CD8-positive, alpha-beta memory T cell (primary cell): ENCODE measurements at regions not wholly inside any gene's neighbourhood (a gene's known extent, or its start where the extent isn't known, plus 50 kb on each side); places are given as distances from the start of the nearest gene placed in this dataset.

Experiments
- CTCF ChIA-PET: fragments of 350-600 bp; sonication (Branson Sonifier 250); formaldehyde crosslinking; loops from one replicate; lab custom pipeline; 2021; ENCODE audit warnings: antibody characterized with exemption; lab: Charles Lee
- POLR2A ChIA-PET: fragments of 350-600 bp; sonication (Branson Sonifier 250); formaldehyde crosslinking; loops from one replicate; lab custom pipeline; 2021; ENCODE audit warnings: antibody characterized with exemption; lab: Charles Lee
- DNase-seq, 5 donors: peaks; one replicate each; pipeline versions ENCODE4 v3.0.0 to v3.0.0-alpha.2; 2020 to 2022; ENCODE audit warnings: mixed read lengths in 1 of 5
- H3K27ac ChIP-seq: one replicate; pipeline ENCODE4 v1.7.0; 2013; ENCODE audit warnings: low read depth, mild to moderate bottlenecking, low read length, moderate library complexity
- H3K27me3 ChIP-seq: 2 replicates; pipeline ENCODE4 v1.7.0; 2013; ENCODE audit warnings: low read length, mild to moderate bottlenecking; ENCODE audit not compliant: insufficient read depth, poor library complexity, severe bottlenecking
- H3K36me3 ChIP-seq: 2 replicates; pipeline ENCODE4 v1.7.0; 2013; ENCODE audit warnings: mild to moderate bottlenecking, low read length, moderate library complexity; ENCODE audit not compliant: insufficient read depth
- H3K4me1 ChIP-seq: 2 replicates; pipeline ENCODE4 v1.7.0; 2013; ENCODE audit warnings: mild to moderate bottlenecking, low read length, moderate library complexity; ENCODE audit not compliant: insufficient read depth
- H3K4me3 ChIP-seq: 2 replicates; pipeline ENCODE4 v1.7.0; 2013; ENCODE audit warnings: mild to moderate bottlenecking, low read length
- H3K9me3 ChIP-seq: 2 replicates; pipeline ENCODE4 v1.7.0; 2013; ENCODE audit warnings: mild to moderate bottlenecking, low read length
- H3K27ac Mint-ChIP-seq, 8 donors: one replicate each; pipeline ENCODE4 v1.8.0; 2020 to 2021; ENCODE audit warnings: mixed read lengths in 8 of 8, mild to moderate bottlenecking in 6 of 8, inconsistent platforms in 3 of 8, moderate library complexity in 3 of 8
- H3K27me3 Mint-ChIP-seq, 2 donors: one replicate each; pipeline ENCODE4 v1.8.0; 2020 to 2021; ENCODE audit warnings: mixed read lengths in 2 of 2, mild to moderate bottlenecking in 1 of 2, moderate library complexity in 1 of 2
- H3K36me3 Mint-ChIP-seq, 3 donors: one replicate each; pipeline ENCODE4 v1.8.0; 2020 to 2021; ENCODE audit warnings: mixed read lengths in 3 of 3, inconsistent platforms in 1 of 3, mild to moderate bottlenecking in 1 of 3
- H3K4me1 Mint-ChIP-seq, 3 donors: one replicate each; pipeline ENCODE4 v1.8.0; 2020 to 2021; ENCODE audit warnings: mixed read lengths in 3 of 3, inconsistent platforms in 1 of 3, mild to moderate bottlenecking in 1 of 3
- H3K4me3 Mint-ChIP-seq, 7 donors: one replicate each; pipeline ENCODE4 v1.8.0; 2020 to 2021; ENCODE audit warnings: mixed read lengths in 7 of 7, mild to moderate bottlenecking in 6 of 7, moderate library complexity in 4 of 7, inconsistent platforms in 2 of 7
- H3K9me3 Mint-ChIP-seq, 5 donors: one replicate each; pipeline ENCODE4 v1.8.0; 2020 to 2022; ENCODE audit warnings: mixed read lengths in 5 of 5, mild to moderate bottlenecking in 3 of 5, moderate library complexity in 2 of 5, inconsistent platforms in 1 of 5

DNA sequence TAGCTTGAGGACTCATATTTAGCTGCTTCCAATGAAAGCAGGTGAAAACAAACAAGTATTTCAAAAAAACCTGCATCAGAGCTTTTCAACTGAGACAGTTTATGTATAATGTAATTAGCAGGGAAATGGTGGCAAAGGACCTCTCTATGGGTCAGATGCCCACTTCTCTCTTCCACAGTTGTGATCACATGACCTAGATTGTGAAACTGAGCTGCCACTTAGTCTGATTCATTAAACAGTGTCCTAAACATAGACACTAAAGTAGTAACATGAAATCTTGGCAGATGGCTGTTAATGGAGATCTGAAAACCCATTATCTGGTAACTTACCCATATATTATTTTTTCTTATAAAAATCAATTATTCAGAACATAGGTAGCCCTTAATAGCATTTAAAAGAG lies 663.6 kb upstream of the RIOK2 start:
- no peaks in the 10 kb centered on the region for H3K27me3 ChIP-seq

DNA sequence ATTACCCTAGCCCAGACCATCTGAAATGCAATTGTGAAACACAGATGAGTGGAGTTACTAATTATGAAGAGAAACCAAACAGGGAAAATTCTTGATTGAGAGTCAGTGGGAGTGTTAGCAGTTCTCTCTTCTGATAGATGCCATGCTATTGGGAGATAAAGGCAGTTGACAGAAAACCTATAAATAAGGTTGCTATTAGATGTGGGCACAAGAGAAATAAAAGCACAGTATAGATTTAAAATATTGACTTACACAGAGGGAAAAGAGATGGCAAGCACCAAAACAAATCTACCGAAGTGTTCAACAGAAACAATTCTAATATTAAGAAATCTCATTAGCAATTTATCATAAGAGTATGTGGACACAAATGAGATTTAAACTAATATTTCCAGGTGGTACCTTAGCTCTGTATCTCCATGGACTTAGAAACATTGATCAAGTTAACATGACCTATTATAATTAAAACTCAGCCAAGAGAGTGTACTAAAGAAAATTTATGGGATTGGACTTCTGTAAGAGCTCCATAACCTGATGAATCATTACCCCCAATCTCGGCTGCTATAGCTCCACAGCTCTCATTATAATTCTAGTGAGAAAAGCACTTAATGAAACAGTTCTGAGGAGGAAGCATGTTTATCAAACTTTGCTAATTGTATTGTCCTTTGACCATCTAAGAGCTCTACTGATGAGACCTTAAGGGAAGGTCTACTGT lies 665.0 kb upstream of the RIOK2 start:
- H3K4me3 ChIP-seq: no peak overlapping the region
- no peak overlapping the region for H3K27ac ChIP-seq
- CTCF ChIA-PET: no interaction called here
- Mint-ChIP-seq H3K4me1 (no peaks in the 10 kb centered on the region), H3K9me3 (peaks cover 0 to 14% (median 0%) of the 10 kb centered on the region in 5 donors), H3K27me3 (no peaks in the 10 kb centered on the region), H3K4me3 (no peak overlapping the region), H3K36me3 (no peaks in the 10 kb centered on the region), H3K27ac (no peak overlapping the region)
- H3K36me3 ChIP-seq: no peaks in the 10 kb centered on the region
- no peak for DNase-seq
- no peaks in the 10 kb centered on the region for H3K9me3 ChIP-seq
- POLR2A ChIA-PET: no interaction called here
- H3K27me3 ChIP-seq: no peaks in the 10 kb centered on the region
- H3K4me1 ChIP-seq: no peaks in the 10 kb centered on the region

More for the DNA sequence above, 663.6 kb upstream of the RIOK2 start:
- no peak for DNase-seq
- ChIA-PET POLR2A (no interaction called here), CTCF (no interaction called here)
- no peaks in the 10 kb centered on the region for H3K4me1 Mint-ChIP-seq
- peaks cover 0 to 14% (median 0%) of the 10 kb centered on the region in 5 donors for H3K9me3 Mint-ChIP-seq
- Histone ChIP-seq H3K36me3 (no peaks in the 10 kb centered on the region), H3K9me3 (no peaks in the 10 kb centered on the region), H3K4me1 (no peaks in the 10 kb centered on the region), H3K27ac (no peak overlapping the region), H3K4me3 (no peak overlapping the region)
- H3K27me3 Mint-ChIP-seq: no peaks in the 10 kb centered on the region
- no peak overlapping the region for H3K4me3 Mint-ChIP-seq
- H3K36me3 Mint-ChIP-seq: no peaks in the 10 kb centered on the region
- H3K27ac Mint-ChIP-seq: no peak overlapping the region

DNA sequence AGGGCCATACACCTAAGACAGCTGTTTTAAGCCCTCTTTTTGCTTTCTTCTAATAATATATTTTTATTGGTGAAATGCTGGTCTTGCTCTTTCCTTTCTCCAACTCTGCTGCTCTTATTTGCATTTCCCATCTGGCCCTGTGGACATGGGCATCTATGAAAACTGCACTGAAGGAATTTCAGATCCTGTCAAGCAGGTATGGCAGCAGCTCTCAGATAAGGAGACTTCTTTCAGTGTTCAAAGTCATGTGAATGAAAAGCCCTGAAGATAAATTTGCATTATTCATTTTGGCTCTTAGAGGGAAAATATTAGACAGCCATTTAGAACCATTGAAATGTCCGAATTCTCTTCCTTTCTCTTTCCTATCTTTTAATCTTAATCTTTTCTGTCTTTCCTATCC lies 668.0 kb upstream of the RIOK2 start:
- Histone ChIP-seq H3K4me1 (no peaks in the 10 kb centered on the region), H3K27ac (no peak overlapping the region), H3K4me3 (no peak overlapping the region), H3K9me3 (no peaks in the 10 kb centered on the region), H3K27me3 (no peaks in the 10 kb centered on the region), H3K36me3 (no peaks in the 10 kb centered on the region)
- no peaks in the 10 kb centered on the region for H3K36me3 Mint-ChIP-seq
- no peaks in the 10 kb centered on the region for H3K27me3 Mint-ChIP-seq
- no peak for DNase-seq
- POLR2A ChIA-PET: no interaction called here
- no peak overlapping the region for H3K4me3 Mint-ChIP-seq
- H3K27ac Mint-ChIP-seq: no peak overlapping the region
- peaks cover 0 to 16% (median 0%) of the 10 kb centered on the region in 5 donors for H3K9me3 Mint-ChIP-seq
- CTCF ChIA-PET: no interaction called here
- H3K4me1 Mint-ChIP-seq: no peaks in the 10 kb centered on the region

DNA sequence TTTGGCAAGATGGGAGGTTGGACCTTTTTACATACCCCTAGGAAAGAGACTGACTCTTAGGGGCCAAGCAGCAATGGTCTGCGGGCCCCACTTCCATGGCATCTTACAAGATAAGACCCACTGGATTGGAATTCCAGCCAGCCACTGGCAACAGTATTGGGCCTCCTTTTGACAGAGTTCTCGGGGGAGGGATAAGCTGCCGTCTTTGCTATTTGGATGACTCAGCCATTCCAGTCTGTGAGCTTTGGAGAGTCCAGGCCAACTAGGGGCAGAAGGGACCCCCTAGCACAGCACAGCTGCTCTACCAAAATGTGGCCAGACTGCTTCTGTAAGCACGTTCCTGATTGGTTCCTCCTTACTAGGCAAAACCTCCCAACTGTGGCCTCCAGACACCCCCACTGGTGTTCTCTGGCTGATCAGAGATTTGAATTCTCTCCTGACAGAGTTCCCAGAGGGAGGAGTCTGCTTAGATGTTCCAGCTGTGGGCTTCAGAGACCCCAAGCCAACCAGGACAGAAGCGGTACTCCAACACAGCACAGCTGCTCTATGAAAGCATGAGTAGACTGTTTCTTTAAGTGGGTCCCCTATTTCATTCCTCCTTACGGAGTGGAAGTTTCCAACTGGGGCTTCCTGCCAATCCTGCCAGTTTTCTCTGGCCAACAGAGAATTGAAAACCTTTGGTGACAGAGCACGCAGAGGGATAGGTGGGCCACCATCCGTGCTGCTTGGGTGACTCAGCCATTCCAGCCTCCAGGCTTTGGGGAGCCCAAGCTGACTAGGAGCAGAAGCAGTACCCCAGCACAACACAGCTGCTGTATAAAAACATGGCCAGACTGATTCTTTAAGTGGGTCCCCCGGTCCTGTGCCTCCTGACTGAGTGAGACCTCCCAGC lies 672.1 kb upstream of the RIOK2 start:
- no peaks in the 10 kb centered on the region for H3K27me3 ChIP-seq
- H3K27ac Mint-ChIP-seq: no peak overlapping the region
- no peak for DNase-seq
- H3K4me3 ChIP-seq: no peak overlapping the region
- peaks cover 0 to 16% (median 12%) of the 10 kb centered on the region in 5 donors for H3K9me3 Mint-ChIP-seq
- H3K27ac ChIP-seq: no peak overlapping the region
- no peaks in the 10 kb centered on the region for H3K9me3 ChIP-seq
- H3K36me3 Mint-ChIP-seq: no peaks in the 10 kb centered on the region
- no peaks in the 10 kb centered on the region for H3K36me3 ChIP-seq
- H3K4me1 ChIP-seq: no peaks in the 10 kb centered on the region
- CTCF ChIA-PET: no interaction called here
- no peak overlapping the region for H3K4me3 Mint-ChIP-seq
- no peaks in the 10 kb centered on the region for H3K27me3 Mint-ChIP-seq
- POLR2A ChIA-PET: no interaction called here
- H3K4me1 Mint-ChIP-seq: no peaks in the 10 kb centered on the region

DNA sequence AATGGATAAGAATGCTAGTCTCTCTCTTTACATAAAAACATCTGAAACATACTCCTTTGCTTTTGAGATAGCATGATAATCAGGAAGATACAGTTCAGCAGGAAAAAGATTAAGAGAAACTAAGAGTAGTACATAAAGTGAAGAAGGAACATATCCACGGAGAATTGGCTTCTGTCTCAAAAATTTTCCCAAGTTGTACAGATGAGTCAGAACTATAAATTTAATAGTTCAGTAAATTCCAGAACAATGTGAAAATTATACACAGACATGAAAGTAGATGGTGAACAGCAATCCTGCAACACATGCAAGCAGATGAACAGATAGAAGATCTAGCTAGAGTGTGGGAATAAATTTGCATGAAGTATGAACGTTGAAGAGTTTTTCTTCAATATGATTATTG lies 691.4 kb upstream of the RIOK2 start:
- Mint-ChIP-seq H3K4me3 (no peak overlapping the region), H3K27ac (no peak overlapping the region), H3K27me3 (no peaks in the 10 kb centered on the region), H3K4me1 (no peaks in the 10 kb centered on the region), H3K36me3 (no peaks in the 10 kb centered on the region), H3K9me3 (peaks cover 0 to 3% (median 0%) of the 10 kb centered on the region in 5 donors)
- Histone ChIP-seq H3K36me3 (no peaks in the 10 kb centered on the region), H3K9me3 (no peaks in the 10 kb centered on the region), H3K4me3 (no peak overlapping the region), H3K27ac (no peak overlapping the region), H3K27me3 (no peaks in the 10 kb centered on the region), H3K4me1 (no peaks in the 10 kb centered on the region)
- ChIA-PET CTCF (no interaction called here), POLR2A (no interaction called here)
- DNase-seq: no peak

DNA sequence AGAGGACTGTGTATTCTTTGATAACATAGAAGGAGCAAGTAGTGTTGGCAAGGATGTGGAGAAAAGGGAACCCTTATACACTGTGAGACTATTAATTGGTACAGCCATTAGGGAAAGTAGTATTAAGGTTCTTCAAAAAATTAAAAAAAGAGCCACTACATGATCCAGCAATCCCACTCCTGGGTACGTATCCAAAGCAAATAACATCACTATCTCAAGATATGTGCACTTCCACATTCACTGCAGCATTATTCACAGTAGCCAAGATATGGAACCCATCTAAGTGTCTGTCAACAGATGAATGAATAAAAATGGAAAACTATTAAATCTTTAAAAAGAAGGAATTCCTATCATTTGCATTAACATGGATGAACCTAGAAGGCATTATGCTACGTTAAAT lies 693.2 kb upstream of the RIOK2 start:
- Mint-ChIP-seq H3K4me3 (no peak overlapping the region), H3K27me3 (no peaks in the 10 kb centered on the region)
- H3K27ac ChIP-seq: no peak overlapping the region

DNA sequence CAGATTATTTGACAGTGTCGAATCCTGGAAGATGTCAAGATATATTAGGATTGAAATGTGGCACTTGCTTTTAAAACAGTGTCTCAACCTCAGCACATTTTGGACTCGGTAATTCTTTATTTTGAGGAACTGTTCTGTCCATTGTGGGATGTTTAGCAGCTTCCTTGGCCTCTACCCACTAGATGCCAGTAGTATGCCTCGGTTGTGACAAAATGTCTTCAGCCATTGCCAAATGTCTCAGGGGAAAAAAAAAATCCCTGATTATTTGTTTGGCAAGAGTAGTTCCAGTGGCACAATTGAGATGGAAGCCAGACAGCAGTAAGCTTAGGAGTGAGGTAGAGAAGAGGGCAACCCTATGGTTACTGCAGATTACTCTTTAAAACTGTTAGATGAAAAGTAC lies 694.5 kb upstream of the RIOK2 start:
- ChIA-PET CTCF (no interaction called here), POLR2A (no interaction called here)
- DNase-seq: no peak
- no peaks in the 10 kb centered on the region for H3K9me3 Mint-ChIP-seq
- no peaks in the 10 kb centered on the region for H3K36me3 Mint-ChIP-seq
- no peak overlapping the region for H3K27ac Mint-ChIP-seq
- no peak overlapping the region for H3K27ac ChIP-seq
- H3K4me1 Mint-ChIP-seq: no peaks in the 10 kb centered on the region
- no peaks in the 10 kb centered on the region for H3K36me3 ChIP-seq
- H3K4me3 Mint-ChIP-seq: no peak overlapping the region
- no peak overlapping the region for H3K4me3 ChIP-seq
- H3K27me3 Mint-ChIP-seq: no peaks in the 10 kb centered on the region
- H3K4me1 ChIP-seq: no peaks in the 10 kb centered on the region
- no peaks in the 10 kb centered on the region for H3K27me3 ChIP-seq
- no peaks in the 10 kb centered on the region for H3K9me3 ChIP-seq

More for the DNA sequence above, 693.2 kb upstream of the RIOK2 start:
- DNase-seq: no peak
- POLR2A ChIA-PET: no interaction called here
- Mint-ChIP-seq H3K9me3 (no peaks in the 10 kb centered on the region), H3K36me3 (no peaks in the 10 kb centered on the region), H3K4me1 (no peaks in the 10 kb centered on the region), H3K27ac (no peak overlapping the region)
- Histone ChIP-seq H3K4me3 (no peak overlapping the region), H3K4me1 (no peaks in the 10 kb centered on the region), H3K27me3 (no peaks in the 10 kb centered on the region), H3K36me3 (no peaks in the 10 kb centered on the region), H3K9me3 (no peaks in the 10 kb centered on the region)
- CTCF ChIA-PET: no interaction called here

DNA sequence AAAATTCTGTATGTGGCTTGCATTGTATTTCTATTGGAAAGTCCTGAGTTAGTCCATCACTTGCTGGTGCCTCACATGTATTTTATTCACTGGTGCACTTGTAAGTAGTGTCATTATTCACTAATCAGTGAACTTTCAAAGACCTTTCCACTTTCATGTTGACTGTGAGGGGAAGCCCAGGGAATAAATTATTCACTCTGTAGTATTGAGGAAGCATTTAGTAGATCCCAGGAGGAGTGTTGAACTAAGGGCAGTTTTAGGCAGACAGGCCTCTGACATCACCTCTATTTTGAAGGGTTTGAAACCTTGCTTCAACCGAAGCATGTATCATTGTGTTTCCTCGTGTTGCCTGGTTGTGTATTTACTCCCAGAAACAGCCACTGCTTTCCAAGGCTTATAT lies 705.4 kb upstream of the RIOK2 start:
- Histone ChIP-seq H3K27ac (no peak overlapping the region), H3K36me3 (no peaks in the 10 kb centered on the region), H3K4me3 (no peak overlapping the region), H3K27me3 (no peaks in the 10 kb centered on the region), H3K9me3 (no peaks in the 10 kb centered on the region), H3K4me1 (no peaks in the 10 kb centered on the region)
- H3K27me3 Mint-ChIP-seq: no peaks in the 10 kb centered on the region
- POLR2A ChIA-PET: no interaction called here
- CTCF ChIA-PET: no interaction called here
- H3K4me1 Mint-ChIP-seq: no peaks in the 10 kb centered on the region
- peaks cover 0 to 14% (median 3%) of the 10 kb centered on the region in 5 donors for H3K9me3 Mint-ChIP-seq
- no peaks in the 10 kb centered on the region for H3K36me3 Mint-ChIP-seq
- no peak for DNase-seq
- H3K4me3 Mint-ChIP-seq: no peak overlapping the region
- H3K27ac Mint-ChIP-seq: no peak overlapping the region
